Fibroblast of the aortic adventitia (primary cell): ENCODE measurements at regions not wholly inside any gene's neighbourhood (a gene's known extent, or its start where the extent isn't known, plus 50 kb on each side); places are given as distances from the start of the nearest gene placed in this dataset.

Source experiments
- DNase-seq: peaks from one replicate; pipeline ENCODE4 v3.0.0-alpha.2; 2010; ENCODE audit warnings: low read depth
- H3K4me3 ChIP-seq: 2 replicates; pipeline ENCODE4 v1.5.1; 2011; ENCODE audit warnings: low read depth, mild to moderate bottlenecking, control low read depth, low read length, moderate library complexity
- TF ChIP-seq, protein P1 (sequence below): IDR thresholded peaks from 2 replicates; pipeline ENCODE4 v1.5.1; 2011; ENCODE audit warnings: mild to moderate bottlenecking, low read length, control low read depth, inconsistent platforms; ENCODE audit not compliant: insufficient read depth

- DNase-seq, result no peak
- TF ChIP-seq, protein P1, sequence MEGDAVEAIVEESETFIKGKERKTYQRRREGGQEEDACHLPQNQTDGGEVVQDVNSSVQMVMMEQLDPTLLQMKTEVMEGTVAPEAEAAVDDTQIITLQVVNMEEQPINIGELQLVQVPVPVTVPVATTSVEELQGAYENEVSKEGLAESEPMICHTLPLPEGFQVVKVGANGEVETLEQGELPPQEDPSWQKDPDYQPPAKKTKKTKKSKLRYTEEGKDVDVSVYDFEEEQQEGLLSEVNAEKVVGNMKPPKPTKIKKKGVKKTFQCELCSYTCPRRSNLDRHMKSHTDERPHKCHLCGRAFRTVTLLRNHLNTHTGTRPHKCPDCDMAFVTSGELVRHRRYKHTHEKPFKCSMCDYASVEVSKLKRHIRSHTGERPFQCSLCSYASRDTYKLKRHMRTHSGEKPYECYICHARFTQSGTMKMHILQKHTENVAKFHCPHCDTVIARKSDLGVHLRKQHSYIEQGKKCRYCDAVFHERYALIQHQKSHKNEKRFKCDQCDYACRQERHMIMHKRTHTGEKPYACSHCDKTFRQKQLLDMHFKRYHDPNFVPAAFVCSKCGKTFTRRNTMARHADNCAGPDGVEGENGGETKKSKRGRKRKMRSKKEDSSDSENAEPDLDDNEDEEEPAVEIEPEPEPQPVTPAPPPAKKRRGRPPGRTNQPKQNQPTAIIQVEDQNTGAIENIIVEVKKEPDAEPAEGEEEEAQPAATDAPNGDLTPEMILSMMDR, result no peak
- no peak overlapping the region for H3K4me3 ChIP-seq
These were observed 313.6 kb downstream of the NSG2 start for GRCh38 chr5:174359071-174359470.

DNA sequence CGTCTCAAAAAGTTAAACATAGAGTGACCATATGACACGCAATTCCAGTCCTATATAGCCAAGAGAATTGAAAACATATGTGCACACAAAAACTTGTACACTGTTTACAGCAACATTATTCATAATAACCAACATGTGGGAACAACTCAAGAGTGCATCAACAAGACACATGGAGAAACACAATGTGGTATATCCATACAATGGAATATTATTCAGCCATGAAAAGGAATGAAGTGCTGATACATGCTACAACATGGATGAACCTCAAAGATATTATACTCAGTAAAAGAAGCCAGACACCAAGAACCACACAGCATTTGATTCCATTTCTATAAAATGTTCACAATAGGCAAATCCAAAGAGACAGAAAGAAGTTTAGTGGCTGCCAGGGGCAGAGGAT is 317.0 kb downstream of the NSG2 start:
- TF ChIP-seq, protein P1, result no peak
- DNase-seq, result no peak
- H3K4me3 ChIP-seq, result no peak overlapping the region

DNA sequence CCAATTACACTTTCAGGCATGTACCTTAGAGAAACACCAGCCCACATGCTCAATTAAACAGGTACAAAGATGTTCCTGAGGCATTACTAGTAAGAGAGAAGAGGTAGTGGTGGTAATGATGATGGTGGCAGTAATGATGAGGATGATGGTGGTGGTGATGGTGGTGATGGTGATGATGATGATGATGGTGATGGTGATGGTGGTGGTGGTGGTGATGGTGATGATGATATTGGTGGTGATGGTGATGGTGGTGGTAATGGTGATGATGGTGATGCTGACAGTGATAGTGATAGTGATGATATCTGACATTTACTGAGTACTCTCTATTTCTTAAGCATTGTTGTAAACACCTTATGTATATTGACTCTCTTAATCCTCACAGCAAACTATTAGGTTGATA is 318.4 kb downstream of the NSG2 start:
- TF ChIP-seq, protein P1, result no peak
- DNase-seq, result no peak

DNA sequence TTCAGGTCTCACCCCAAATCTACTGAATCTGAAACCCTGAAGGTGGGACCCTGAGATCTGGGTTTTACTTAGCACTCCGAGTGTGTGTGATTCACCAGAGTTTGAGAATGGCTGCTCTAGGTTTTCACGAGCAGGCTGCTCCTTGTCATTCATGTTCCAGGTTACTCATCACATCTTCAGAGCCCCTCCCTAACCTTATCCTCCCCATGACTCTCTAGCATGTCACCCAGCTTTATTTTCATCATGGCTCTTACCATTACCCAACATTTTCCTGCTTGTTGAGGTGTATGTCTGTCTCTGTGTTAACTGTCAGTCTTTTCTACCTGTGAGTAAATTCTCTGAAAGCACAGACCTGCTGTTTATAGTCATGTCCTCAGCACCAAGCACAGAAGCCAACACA is 319.2 kb downstream of the NSG2 start:
- no peak for DNase-seq
- H3K4me3 ChIP-seq, result no peak overlapping the region
- TF ChIP-seq, protein P1, result no peak

More for the DNA sequence above, 318.4 kb downstream of the NSG2 start:
- no peak overlapping the region for H3K4me3 ChIP-seq

DNA sequence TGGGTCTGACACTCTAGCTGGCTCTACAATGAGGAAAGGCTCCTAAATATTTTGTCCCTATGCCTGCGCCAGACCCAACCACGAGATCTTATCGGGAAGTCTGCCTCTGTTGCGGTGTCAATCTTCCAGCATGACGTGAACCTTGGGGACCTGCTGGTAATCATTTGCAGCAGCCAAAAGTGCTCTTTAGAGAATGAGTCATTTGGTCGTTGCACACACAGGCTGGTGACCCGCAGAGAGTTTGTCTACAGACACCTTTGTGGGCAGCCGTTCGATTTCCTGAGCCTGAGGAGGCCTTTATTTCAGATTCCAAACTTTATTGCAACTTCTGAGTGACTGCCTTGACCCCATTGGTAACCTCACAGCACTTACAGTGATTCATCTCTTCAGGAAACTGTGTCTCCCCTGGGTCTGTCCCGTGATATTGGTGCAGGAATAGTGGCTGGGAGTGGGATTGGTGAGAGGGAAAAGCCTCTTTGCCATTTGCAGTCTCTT is 326.1 kb downstream of the NSG2 start:
- peak; percentile 35 for DNase-seq
- no peak overlapping the region for H3K4me3 ChIP-seq
- TF ChIP-seq, protein P1, result no peak

- TF ChIP-seq, protein P1, result no peak
- no peak for DNase-seq
- H3K4me3 ChIP-seq, result no peak overlapping the region
These were observed 328.7 kb downstream of the NSG2 start for GRCh38 chr5:174374206-174374605.

GRCh38 chr5:174376056-174376455 is 330.6 kb downstream of the NSG2 start:
- TF ChIP-seq, protein P1, result no peak

More at GRCh38 chr5:174376056-174376455, 330.6 kb downstream of the NSG2 start:
- H3K4me3 ChIP-seq, result no peak overlapping the region
- no peak for DNase-seq
